DMS153 treated with DMSO at 0.1 percent for 48 hours (cell line): ENCODE measurements at regions not wholly inside any gene's neighbourhood (a gene's known extent, or its start where the extent isn't known, plus 50 kb on each side); places are given as distances from the start of the nearest gene placed in this dataset.
"Not testable (repeated sequence)": the region's sequence is repeated elsewhere in the genome, so short reads cannot be mapped to it uniquely, and the experiment has no call there.

Source experiments
- DNase-seq: peaks from one replicate; lab custom pipeline; 2025; ENCODE audit not compliant: unreplicated experiment; lab: John Stamatoyannopoulos, UW

DNA sequence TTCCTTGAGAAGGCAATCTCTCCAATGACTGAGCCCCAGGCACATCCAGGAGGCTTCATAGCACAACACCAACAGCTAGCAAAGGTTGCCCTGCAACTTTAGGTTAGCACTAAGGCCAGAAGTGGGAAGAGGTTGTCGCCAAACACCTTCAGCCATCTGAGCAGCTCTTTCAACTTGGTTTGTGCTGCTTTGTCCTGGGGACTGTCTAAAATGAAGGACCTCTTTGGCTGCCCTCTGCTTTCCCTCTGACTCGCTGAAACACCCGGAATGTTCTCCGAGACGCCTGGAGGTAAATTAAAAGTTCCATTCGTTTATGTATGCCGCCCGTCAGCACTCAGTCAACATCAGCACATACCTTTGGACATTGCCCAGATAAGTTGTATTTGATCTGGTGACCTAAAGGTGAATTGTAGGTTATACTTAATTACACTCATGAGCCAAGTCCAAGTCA, 121.2 kb upstream of the NR2F2 start:
- no peak for DNase-seq

DNA sequence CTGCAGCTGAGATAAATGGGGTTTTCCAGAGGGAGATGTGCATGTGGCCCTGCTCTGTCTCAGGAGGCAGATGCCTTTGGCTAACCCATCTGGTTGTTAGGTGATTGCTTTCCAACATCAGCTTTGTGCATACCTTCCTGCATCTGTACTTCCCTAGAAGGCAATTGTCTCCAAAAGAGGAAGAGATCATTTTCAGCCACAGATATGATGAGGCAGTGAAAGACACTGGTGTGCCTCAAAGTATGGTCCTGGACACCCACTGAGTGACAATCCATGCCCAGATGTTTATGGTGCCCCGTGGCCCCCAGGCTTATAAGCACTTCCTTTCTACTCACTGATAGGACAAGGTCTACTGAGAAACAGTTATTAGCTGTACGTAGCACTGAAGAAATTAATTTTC, 117.5 kb upstream of the NR2F2 start:
- DNase-seq = no peak

- no peak for DNase-seq
These were observed 116.6 kb upstream of the NR2F2 start for GRCh38 chr15:96213896-96214295.

- not testable (repeated sequence) for DNase-seq
These were observed 114.0 kb upstream of the NR2F2 start for GRCh38 chr15:96216481-96216880.

GRCh38 chr15:96217983-96218382, 112.5 kb upstream of the NR2F2 start:
- DNase-seq = no peak

GRCh38 chr15:96218623-96219455, 111.7 kb upstream of the NR2F2 start:
- DNase-seq = no peak

- DNase-seq = no peak
These were observed 110.8 kb upstream of the NR2F2 start for GRCh38 chr15:96219681-96220080.

GRCh38 chr15:96220657-96221056, 109.8 kb upstream of the NR2F2 start:
- no peak for DNase-seq

DNA sequence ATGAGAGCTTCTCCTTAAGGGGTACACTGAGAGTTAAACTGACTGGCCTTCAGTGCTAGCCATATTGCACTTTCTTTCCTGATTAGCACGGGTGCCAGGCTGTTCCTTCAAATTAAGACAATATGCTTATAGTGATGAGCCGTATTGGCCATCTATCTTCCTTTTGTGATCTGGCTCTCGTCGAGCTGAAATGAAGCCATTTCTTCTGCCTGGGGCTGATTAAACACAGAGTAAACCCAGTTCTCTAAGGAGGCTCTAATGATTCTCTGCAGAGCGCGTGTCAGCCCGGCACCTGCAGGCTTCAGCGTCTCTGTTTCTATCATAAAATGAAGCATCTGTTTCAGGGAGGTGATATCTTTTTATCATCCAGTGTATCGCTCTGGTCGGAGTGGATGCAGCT, 107.5 kb upstream of the NR2F2 start:
- no peak for DNase-seq

DNA sequence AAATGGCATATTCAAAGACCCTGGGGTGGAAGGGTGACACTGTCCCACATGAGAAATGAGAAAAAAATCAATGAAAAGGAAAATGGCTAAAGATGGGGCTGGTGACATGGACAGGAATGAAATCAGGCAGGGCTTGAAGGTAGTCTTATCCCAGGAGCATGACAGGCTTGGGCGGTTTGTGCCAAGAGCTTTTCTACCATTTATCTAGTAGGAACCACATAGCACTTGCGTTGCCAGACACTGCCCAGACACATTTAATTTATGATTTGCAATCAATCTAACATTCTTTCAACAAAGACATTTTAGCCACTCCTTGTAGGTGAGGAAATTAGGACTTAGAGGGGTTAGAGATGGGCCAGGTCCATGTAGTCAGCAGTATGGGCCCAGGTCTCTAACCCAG, 106.6 kb upstream of the NR2F2 start:
- no peak for DNase-seq

DNA sequence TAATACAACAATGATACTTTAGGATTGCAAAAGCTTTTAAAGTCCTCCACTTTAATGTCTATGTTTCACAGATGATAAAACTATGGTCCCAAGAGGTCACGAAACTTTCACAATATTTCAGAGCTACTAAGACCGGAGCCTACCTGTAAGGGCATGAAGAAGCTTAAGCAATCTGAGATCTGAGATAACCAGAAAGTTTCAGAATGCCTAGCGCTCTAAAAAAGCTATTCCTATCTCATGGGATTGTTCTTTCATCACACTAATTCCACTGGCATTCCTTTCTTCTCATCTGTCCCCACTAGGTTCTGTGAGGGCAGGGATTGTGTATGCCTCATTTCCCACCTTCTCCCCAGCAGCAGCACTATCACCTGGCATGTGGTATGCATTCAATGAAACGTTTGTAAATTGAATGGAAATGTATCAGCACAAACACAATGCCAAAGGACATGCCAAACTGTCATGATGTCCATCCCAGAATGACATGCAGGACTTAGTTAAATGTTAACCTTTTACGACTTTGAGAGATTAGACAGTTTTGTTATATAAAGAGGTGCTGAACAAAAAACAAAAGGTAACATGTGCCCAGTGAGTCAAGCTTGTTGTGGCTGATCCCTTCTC, 104.7 kb upstream of the NR2F2 start:
- no peak for DNase-seq

GRCh38 chr15:96230526-96231181, 99.8 kb upstream of the NR2F2 start:
- DNase-seq = no peak

GRCh38 chr15:96232335-96232734, 98.2 kb upstream of the NR2F2 start:
- DNase-seq = no peak

DNA sequence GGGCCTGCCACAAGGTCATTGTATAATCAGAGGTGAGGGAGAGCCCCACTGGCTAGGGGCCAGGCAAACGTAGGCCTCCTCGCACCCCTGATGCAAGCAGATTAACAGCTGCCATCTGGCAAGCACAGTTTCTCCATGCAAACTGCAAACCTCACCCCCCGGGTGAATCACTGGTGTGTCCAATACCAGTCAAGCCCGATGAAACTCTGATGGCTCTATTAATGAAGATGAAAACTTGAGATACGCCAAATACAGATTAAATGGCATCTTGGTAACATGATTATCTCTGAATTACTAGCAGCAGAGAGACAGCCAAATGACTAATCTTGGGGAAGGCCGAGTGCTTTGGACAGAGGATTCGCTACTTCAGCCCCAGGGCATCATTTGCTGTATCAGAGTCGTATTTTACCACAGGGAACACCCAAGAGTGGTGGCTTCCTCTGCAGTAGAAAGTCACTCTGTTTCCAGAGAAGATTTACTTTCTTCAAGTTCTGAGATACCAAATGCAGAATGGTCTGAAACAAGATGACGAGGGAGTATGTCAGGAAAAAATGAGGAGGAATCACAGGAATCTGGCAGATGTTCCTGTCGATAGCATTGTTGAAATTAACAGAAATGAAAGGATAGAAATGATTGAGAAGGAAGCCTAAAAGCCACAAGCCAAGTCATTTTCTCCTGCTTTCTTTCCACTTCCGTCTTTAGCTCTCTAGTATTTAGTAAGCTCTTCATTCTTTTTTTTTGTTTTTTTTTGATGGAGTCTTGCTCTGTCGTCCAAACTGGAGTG, 96.2 kb upstream of the NR2F2 start:
- DNase-seq = no peak

GRCh38 chr15:96237002-96237401, 93.5 kb upstream of the NR2F2 start:
- DNase-seq = no peak

- DNase-seq = no peak
These were observed 87.7 kb upstream of the NR2F2 start for GRCh38 chr15:96242761-96243160.

GRCh38 chr15:96243701-96244100, 86.8 kb upstream of the NR2F2 start:
- DNase-seq = no peak

DNA sequence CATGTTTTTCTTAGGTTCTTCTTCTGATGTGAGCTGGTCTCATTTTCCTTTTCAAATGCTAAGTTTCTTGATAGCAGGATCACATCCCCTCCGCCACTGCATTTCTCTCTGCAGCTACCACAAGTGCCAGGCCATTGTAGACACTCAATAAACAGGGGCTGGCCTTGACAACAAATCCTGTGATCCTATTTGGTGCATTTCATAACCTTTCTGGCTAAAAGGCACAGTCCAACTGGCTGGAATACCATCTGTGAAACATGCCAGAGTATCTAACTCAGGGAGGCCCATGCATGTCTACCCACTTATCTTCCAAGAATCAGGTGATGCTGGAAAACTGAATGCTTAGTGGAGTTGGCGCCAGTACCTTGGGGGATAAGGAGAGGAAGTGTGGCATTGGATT, 85.2 kb upstream of the NR2F2 start:
- DNase-seq = no peak

GRCh38 chr15:96246057-96246456, 84.4 kb upstream of the NR2F2 start:
- no peak for DNase-seq

DNA sequence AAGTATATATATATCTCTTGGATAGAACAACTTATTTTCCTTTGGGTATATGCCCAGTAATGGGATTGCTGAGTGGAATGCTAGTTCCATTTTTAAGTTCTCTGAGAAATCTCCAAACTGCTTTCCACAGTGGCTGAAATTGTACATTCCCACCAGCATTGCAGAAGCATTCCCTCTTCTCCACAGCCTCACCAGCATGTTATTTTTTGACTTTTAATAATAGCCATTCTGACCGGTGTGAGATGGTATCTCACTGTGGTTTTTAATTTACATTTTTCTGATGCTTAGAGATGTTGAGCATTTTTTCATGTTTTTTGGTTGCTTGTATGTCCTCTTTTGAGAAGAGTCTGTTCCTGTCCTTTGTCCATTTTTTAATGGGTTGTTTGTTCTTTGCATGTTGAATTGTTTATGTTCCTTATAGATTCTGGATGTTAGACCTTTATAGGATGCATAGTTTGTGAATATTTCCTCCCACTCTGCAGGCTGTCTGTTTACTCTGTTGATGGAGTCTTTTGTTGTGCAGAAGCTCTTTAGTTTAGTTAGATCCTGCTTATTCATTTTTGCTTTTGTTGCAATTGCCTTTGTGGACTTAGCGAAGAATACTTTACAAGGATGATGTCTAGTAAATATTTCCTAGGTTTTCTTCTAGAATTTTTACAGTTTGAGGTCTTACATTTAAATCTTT, 82.7 kb upstream of the NR2F2 start:
- no peak for DNase-seq

GRCh38 chr15:96252148-96252547, 78.4 kb upstream of the NR2F2 start:
- no peak for DNase-seq
